C4-2B (cell line): ENCODE measurements at regions not wholly inside any gene's neighbourhood (a gene's known extent, or its start where the extent isn't known, plus 50 kb on each side); places are given as distances from the start of the nearest gene placed in this dataset.

Experiments
- H3K27ac ChIP-seq: fragments of 450-650 bp; 2 replicates; pipeline ENCODE4 v1.5.1; 2017
- CTCF ChIP-seq: fragments of 450-650 bp; conservative IDR thresholded peaks from 2 replicates; pipeline ENCODE4 v1.5.1; 2017; ENCODE audit warnings: mild to moderate bottlenecking
- ZFX ChIP-seq: fragments of 450-650 bp; IDR thresholded peaks from 2 replicates; pipeline ENCODE4 v1.6.1; 2017

- H3K27ac ChIP-seq: no peak overlapping the region
- TF ChIP-seq ZFX (no peak), CTCF (no peak)
Observed at GRCh38 chr3:115523458-115523857, 99.9 kb upstream of the GAP43 start.

DNA sequence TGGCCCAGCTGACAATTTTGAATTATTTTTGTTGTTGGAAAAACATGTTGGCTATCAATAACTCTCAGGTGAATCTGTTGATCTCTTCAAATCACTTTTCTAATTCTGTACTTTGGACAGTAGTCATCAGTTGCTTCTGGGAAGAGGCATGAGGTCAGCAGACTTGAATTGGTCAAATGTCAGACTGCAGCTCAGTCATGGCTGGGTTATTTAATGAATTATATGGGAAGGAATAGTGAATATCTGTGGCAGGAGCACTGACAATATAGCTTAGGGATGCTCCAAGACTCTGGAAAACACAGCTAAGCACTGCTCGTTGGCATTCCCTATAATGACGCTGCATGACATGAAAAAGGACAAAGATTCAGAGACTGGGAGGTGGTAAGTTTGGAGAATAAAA, 98.8 kb upstream of the GAP43 start:
- H3K27ac ChIP-seq: no peak overlapping the region
- TF ChIP-seq ZFX (no peak), CTCF (no peak)

DNA sequence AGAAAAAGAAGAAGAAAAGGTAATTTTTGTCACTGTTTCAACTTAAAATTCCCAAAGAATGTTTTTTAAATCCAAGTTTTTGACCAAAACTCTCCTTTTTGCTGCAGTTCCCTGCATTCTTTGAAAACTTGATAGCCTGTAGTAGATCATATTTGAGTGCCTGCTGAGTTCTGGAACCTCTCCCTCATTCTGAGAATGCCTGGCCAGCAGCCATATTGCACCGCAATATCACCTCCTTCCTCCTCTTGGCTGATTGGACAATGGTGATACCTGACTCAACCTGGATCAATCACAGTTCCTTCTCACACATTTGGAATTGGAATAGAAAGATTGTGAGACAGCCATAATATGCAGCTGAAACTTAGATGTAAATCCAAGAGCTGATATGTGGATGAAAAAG, 97.6 kb upstream of the GAP43 start:
- H3K27ac ChIP-seq: no peak overlapping the region
- TF ChIP-seq ZFX: no peak
- TF ChIP-seq CTCF: no peak

- no peak overlapping the region for H3K27ac ChIP-seq
- TF ChIP-seq ZFX: no peak
- no peak for TF ChIP-seq CTCF
Observed at GRCh38 chr3:115533218-115533617, 90.1 kb upstream of the GAP43 start.

DNA sequence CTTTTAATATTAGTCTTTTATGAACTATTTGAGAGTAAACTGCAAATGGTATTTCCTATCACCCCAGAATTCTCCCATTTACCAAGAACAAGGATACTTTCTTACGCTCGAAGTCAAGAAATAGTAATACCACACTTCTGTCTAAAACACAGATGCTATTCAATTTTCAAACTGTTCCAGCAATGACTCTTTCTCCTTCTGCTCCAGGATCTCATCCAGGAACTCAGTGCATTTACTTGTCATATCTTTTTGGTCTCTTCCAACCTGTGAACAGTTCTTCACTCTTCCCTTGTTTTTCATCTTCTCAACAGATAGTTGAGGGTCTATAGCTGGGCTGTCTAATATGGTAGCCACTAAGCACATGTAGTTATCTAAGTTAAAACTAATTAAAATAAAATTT, 87.1 kb upstream of the GAP43 start:
- no peak overlapping the region for H3K27ac ChIP-seq
- TF ChIP-seq CTCF (no peak), ZFX (no peak)

GRCh38 chr3:115537669-115538068, 85.6 kb upstream of the GAP43 start:
- TF ChIP-seq ZFX (no peak), CTCF (no peak)
- no peak overlapping the region for H3K27ac ChIP-seq

DNA sequence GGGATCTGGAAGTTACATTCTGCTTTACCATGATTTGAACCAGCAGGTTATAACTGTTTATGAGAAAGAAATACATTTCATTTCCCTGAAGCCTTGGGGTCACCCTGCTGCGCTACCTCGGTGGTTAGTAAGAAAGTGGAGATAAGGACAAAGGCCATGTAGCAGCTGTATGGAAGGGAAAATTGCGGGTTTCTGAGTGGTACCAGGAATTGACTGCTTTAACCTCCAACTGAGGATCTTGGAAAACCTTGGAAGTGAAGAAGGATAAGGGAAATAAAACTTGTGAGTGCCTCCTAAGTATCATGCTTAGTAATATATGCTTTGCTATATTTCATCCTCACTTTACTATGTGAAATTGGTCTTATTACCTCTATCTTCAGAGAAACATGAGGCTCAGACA, 76.1 kb upstream of the GAP43 start:
- no peak for TF ChIP-seq ZFX
- TF ChIP-seq CTCF: no peak
- H3K27ac ChIP-seq: no peak overlapping the region
